A549 (cell line): ENCODE measurements at regions not wholly inside any gene's neighbourhood (a gene's known extent, or its start where the extent isn't known, plus 50 kb on each side); places are given as distances from the start of the nearest gene placed in this dataset.

Source experiments
- ATAC-seq, 2 experiments: fragments of 200-7000 bp in 1 of 2; fragments of >200 bp in 1 of 2; cut with Nextera tagmentation in 1 of 2; cut with Tn5 transposase in 1 of 2; 3 replicates each; pipeline versions ENCODE4 v1.8.0 to v1.9.1; 2018 to 2020; ENCODE audit warnings: mild to moderate bottlenecking in 1 of 2, moderate library complexity in 1 of 2
- CTCF ChIA-PET: fragments of 300-600 bp; sonication (Branson Sonifier 250); formaldehyde crosslinking; extraction: SDS; loops from one replicate; lab custom pipeline; 2021; ENCODE audit warnings: antibody characterized with exemption, inconsistent platforms; lab: Yijun Ruan, JAX
- POLR2A ChIA-PET: fragments of 350-600 bp; formaldehyde crosslinking; extraction: SDS; loops from one replicate; lab custom pipeline; 2021; ENCODE audit warnings: antibody characterized with exemption, inconsistent platforms; lab: Yijun Ruan, JAX
- DNase-seq, 2 experiments: peaks; one replicate each; pipeline versions ENCODE4 v3.0.0 to v3.0.0-alpha.2; 2011 to 2016; ENCODE audit warnings: low read depth in 1 of 2, low spot score in 1 of 2
- FAIRE-seq: peaks from 2 replicates; lab custom pipeline; 2011; peaks lifted over from hg19 to GRCh38; lab: Jason Lieb, UNC
- H3K27ac ChIP-seq, 2 experiments: fragments of >200 bp; sonication (Bioruptor Twin); formaldehyde crosslinking; 3 replicates each; pipeline ENCODE4 v1.5.1; 2016 to 2017
- H3K4me1 ChIP-seq: fragments of >200 bp; sonication (Bioruptor Twin); formaldehyde crosslinking; 3 replicates; pipeline ENCODE4 v1.6.1; 2016
- H3K4me2 ChIP-seq: fragments of >200 bp; sonication (Bioruptor Twin); formaldehyde crosslinking; 3 replicates; pipeline ENCODE4 v1.6.1; 2016
- H3K4me3 ChIP-seq: fragments of >200 bp; sonication (Bioruptor Twin); formaldehyde crosslinking; 3 replicates; pipeline ENCODE4 v1.5.1; 2016
- H3K9me3 ChIP-seq: fragments of >200 bp; sonication (Bioruptor Twin); formaldehyde crosslinking; 3 replicates; pipeline ENCODE4 v1.6.1; 2016
- BHLHE40 ChIP-seq: IDR thresholded peaks from 2 replicates; pipeline ENCODE4 v1.6.1; 2012; ENCODE audit warnings: low read depth, low read length, inconsistent platforms
- CBX8 ChIP-seq: fragments of 200-600 bp; sonication (generic); IDR thresholded peaks from 2 replicates; pipeline ENCODE4 v1.6.1; 2016
- CHD2 ChIP-seq: fragments of 150-350 bp; IDR thresholded peaks from 2 replicates; pipeline ENCODE4 v1.6.1; 2014; ENCODE audit warnings: low read length; ENCODE audit not compliant: partially characterized antibody
- CHD4 ChIP-seq: fragments of 200-600 bp; sonication (generic); IDR thresholded peaks from 2 replicates; pipeline ENCODE4 v1.6.1; 2016; ENCODE audit warnings: antibody characterized with exemption, mild to moderate bottlenecking, borderline replicate concordance
- E2F6 ChIP-seq: IDR thresholded peaks from 2 replicates; pipeline ENCODE4 v1.6.1; 2012; ENCODE audit warnings: low read depth, borderline replicate concordance
- ESRRA ChIP-seq: fragments of 150-350 bp; IDR thresholded peaks from 2 replicates; pipeline ENCODE4 v1.6.1; 2014; ENCODE audit warnings: mild to moderate bottlenecking, low read length, borderline replicate concordance
- FOSB ChIP-seq: fragments of 250-450 bp; sonication (Bioruptor Pico); IDR thresholded peaks from 2 replicates; pipeline ENCODE4 v1.5.0; 2020; ENCODE audit warnings: mild to moderate bottlenecking, moderate library complexity
- HDAC2 ChIP-seq: fragments of 200-600 bp; sonication (generic); IDR thresholded peaks from 2 replicates; pipeline ENCODE4 v1.6.1; 2016
- HEYL ChIP-seq: fragments of 250-450 bp; sonication (Bioruptor Pico); IDR thresholded peaks from 2 replicates; pipeline ENCODE4 v1.8.0; 2021; ENCODE audit warnings: mild to moderate bottlenecking, moderate library complexity
- HMGXB4 ChIP-seq: fragments of 250-450 bp; sonication (Bioruptor Pico); IDR thresholded peaks from 2 replicates; pipeline ENCODE4 v1.5.0; 2021; ENCODE audit warnings: mild to moderate bottlenecking, moderate library complexity, borderline replicate concordance
- HOXA7 ChIP-seq: fragments of 250-450 bp; sonication (Bioruptor Pico); IDR thresholded peaks from 2 replicates; pipeline ENCODE4 v1.5.0; 2020; ENCODE audit warnings: mild to moderate bottlenecking, moderate library complexity
- JUN ChIP-seq, 2 experiments: fragments of >200 bp; sonication (Bioruptor Twin); formaldehyde crosslinking; IDR thresholded peaks; 2 replicates in 1 of 2; 3 replicates in 1 of 2; pipeline ENCODE4 v1.6.1; 2016 to 2017
- KDM1A ChIP-seq: fragments of 200-600 bp; sonication (generic); IDR thresholded peaks from 2 replicates; pipeline ENCODE4 v1.6.1; 2016; ENCODE audit warnings: low read depth, mild to moderate bottlenecking
- KDM5A ChIP-seq: fragments of 200-600 bp; sonication (generic); IDR thresholded peaks from 2 replicates; pipeline ENCODE4 v1.6.1; 2016; ENCODE audit warnings: antibody characterized with exemption, mild to moderate bottlenecking
- MYC ChIP-seq: IDR thresholded peaks from 2 replicates; pipeline ENCODE4 v1.6.1; 2012; ENCODE audit warnings: mild to moderate bottlenecking, inconsistent platforms, low read length, improper control_type of control experiment, borderline replicate concordance
- PHF8 ChIP-seq: fragments of 200-600 bp; sonication (generic); IDR thresholded peaks from 2 replicates; pipeline ENCODE4 v1.6.1; 2016; ENCODE audit warnings: low read depth, mild to moderate bottlenecking, antibody characterized with exemption, moderate library complexity, borderline replicate concordance
- POLR2A ChIP-seq: IDR thresholded peaks from 2 replicates; pipeline ENCODE4 v1.6.1; 2012; ENCODE audit warnings: mild to moderate bottlenecking, low read length
- POLR2AphosphoS2 ChIP-seq: conservative IDR thresholded peaks from 2 replicates; pipeline ENCODE4 v1.6.1; 2012; ENCODE audit warnings: low read length, improper control_type of control experiment, inconsistent platforms
- RAD21 ChIP-seq, 2 experiments: fragments of >200 bp in 1 of 2; sonication (Bioruptor Twin) in 1 of 2; formaldehyde crosslinking in 1 of 2; IDR thresholded peaks in 1 of 2; conservative IDR thresholded peaks in 1 of 2; 2 replicates in 1 of 2; 3 replicates in 1 of 2; pipeline ENCODE4 v1.6.1; 2012 to 2018; ENCODE audit warnings: inconsistent platforms in 1 of 2
- RFX5 ChIP-seq: fragments of 450-650 bp; IDR thresholded peaks from 2 replicates; pipeline ENCODE4 v1.7.1; 2014; ENCODE audit warnings: antibody characterized with exemption, mild to moderate bottlenecking, moderate library complexity
- RNF2 ChIP-seq: fragments of 200-600 bp; sonication (generic); IDR thresholded peaks from 2 replicates; pipeline ENCODE4 v1.6.1; 2016; ENCODE audit warnings: low read depth, mild to moderate bottlenecking, antibody characterized with exemption, moderate library complexity, borderline replicate concordance
- SMC3 ChIP-seq: fragments of >200 bp; sonication (Bioruptor Twin); formaldehyde crosslinking; IDR thresholded peaks from 3 replicates; pipeline ENCODE4 v1.6.1; 2018; ENCODE audit warnings: inconsistent platforms
- TP53 ChIP-seq: fragments of 250-450 bp; sonication (Bioruptor Pico); IDR thresholded peaks from 2 replicates; pipeline ENCODE4 v1.5.0; 2021; ENCODE audit warnings: mild to moderate bottlenecking, moderate library complexity
- ZFP36 ChIP-seq: fragments of 450-650 bp; IDR thresholded peaks from 2 replicates; pipeline ENCODE4 v1.6.1; 2014; ENCODE audit warnings: borderline replicate concordance; ENCODE audit not compliant: partially characterized antibody
- WGBS: methylation state at CpG from one replicate; pipeline ENCODE4 v1.1.6; 2017; ENCODE audit errors: missing lambda C conversion rate; 5-methylcytosine and 5-hydroxymethylcytosine counted together
- TF ChIP-seq, protein P1 (sequence below): fragments of 250-450 bp; sonication (Bioruptor Pico); IDR thresholded peaks from 2 replicates; pipeline ENCODE4 v1.5.0; 2020; ENCODE audit warnings: low read depth, mild to moderate bottlenecking, moderate library complexity

- TF ChIP-seq HMGXB4 (CRISPR knock-in tag) (no peak), TP53 (CRISPR knock-in tag) (no peak)
Observed at GRCh38 chr2:2560374-2561015, 229.4 kb upstream of the MYT1L start (continued).

DNA sequence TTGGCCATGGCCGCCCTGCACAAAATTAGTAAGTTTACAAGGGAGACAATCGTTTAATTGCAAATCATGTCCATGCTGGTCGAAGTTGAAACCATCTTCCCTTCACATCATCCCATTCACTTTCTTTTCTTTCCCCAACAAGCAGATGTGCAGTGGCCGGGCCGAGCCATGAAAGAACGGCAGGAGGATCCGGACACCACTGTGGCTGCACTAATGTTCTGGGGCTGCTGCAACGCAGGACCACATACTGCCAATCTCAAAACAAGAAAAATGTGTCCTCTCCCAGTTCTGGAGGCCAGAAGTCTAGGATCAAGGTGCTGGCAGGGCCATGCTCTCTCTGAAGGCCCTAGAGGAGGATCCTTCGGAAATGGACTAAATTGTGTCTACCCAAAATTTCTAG is 227.4 kb upstream of the MYT1L start:
- CTCF ChIA-PET, result no interaction called here
- POLR2A ChIA-PET, result no interaction called here
- H3K4me1 ChIP-seq, result no peaks in the 10 kb centered on the region
- H3K4me2 ChIP-seq, result no peak overlapping the region
- 15% methylated on average over 9 of the region's 9 CpGs for WGBS
- ATAC-seq (no peak), DNase-seq (no peak), FAIRE-seq (no peak)
- no peaks in the 10 kb centered on the region for H3K9me3 ChIP-seq
- H3K4me3 ChIP-seq, result no peak overlapping the region
- no peak overlapping the region for H3K27ac ChIP-seq
- TF ChIP-seq KDM1A (no peak), KDM5A (no peak), CHD2 (no peak), TP53 (CRISPR knock-in tag) (no peak), RAD21 (conservative IDR thresholded peaks at IDR 0.05 in 1 of 2, IDR thresholded peaks at IDR 0.05 in 1 of 2) (no peak), SMC3 (no peak), HMGXB4 (CRISPR knock-in tag) (no peak), PHF8 (no peak), HEYL (CRISPR knock-in tag) (no peak), MYC (no peak), POLR2A (no peak), FOSB (CRISPR knock-in tag) (no peak), ESRRA (no peak), HOXA7 (CRISPR knock-in tag) (no peak), ZFP36 (no peak), JUN (IDR thresholded peaks at IDR 0.05) (no peak)
- TF ChIP-seq, protein P1, sequence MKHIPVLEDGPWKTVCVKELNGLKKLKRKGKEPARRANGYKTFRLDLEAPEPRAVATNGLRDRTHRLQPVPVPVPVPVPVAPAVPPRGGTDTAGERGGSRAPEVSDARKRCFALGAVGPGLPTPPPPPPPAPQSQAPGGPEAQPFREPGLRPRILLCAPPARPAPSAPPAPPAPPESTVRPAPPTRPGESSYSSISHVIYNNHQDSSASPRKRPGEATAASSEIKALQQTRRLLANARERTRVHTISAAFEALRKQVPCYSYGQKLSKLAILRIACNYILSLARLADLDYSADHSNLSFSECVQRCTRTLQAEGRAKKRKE (CRISPR knock-in tag), result no peak
- TF ChIP-seq, all 56 proteins: peak for 0

DNA sequence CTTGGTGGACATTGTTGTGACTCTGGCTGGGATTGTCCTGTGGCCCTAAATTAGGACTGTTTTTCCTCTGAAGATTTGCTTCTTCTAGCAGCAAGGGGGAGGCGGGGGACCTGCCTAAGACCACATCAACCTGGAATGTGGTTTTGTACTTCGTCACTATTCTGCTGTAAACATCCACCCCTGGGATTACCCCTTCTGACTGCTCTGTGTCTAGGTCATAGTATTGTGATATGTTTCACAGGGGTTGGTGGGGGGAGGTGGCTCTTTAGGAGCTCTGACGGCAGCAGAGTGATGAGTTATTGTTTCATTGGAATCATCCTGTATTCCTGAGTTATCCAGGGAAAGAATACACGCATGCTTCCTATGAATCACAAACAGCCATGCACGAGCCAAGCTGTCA is 226.4 kb upstream of the MYT1L start:
- no peak overlapping the region for H3K4me3 ChIP-seq
- ATAC-seq (no peak), DNase-seq (no peak), FAIRE-seq (no peak)
- no peak overlapping the region for H3K27ac ChIP-seq
- POLR2A ChIA-PET, result no interaction called here
- no peak for TF ChIP-seq JUN (IDR thresholded peaks at IDR 0.05)
- TF ChIP-seq POLR2AphosphoS2, result no peak
- no peak for TF ChIP-seq HDAC2
- no peak for TF ChIP-seq RFX5
- TF ChIP-seq RNF2, result no peak
- no peak for TF ChIP-seq FOSB (CRISPR knock-in tag)
- TF ChIP-seq RAD21 (conservative IDR thresholded peaks at IDR 0.05 in 1 of 2, IDR thresholded peaks at IDR 0.05 in 1 of 2), result no peak
- no peak for TF ChIP-seq BHLHE40
- TF ChIP-seq E2F6, result no peak
- TF ChIP-seq CHD4, result no peak
- TF ChIP-seq CBX8, result no peak
- H3K4me1 ChIP-seq, result no peaks in the 10 kb centered on the region
- no peak overlapping the region for H3K4me2 ChIP-seq
- 4% methylated on average over 5 of the region's 5 CpGs for WGBS
- CTCF ChIA-PET, result no interaction called here
- no peaks in the 10 kb centered on the region for H3K9me3 ChIP-seq
